Hepatocyte (in vitro differentiated cells): ENCODE measurements at regions not wholly inside any gene's neighbourhood (a gene's known extent, or its start where the extent isn't known, plus 50 kb on each side); places are given as distances from the start of the nearest gene placed in this dataset.

ENCODE experiments used
- DNase-seq: peaks from one replicate; pipeline ENCODE4 v3.0.0-alpha.2; 2016; ENCODE audit warnings: low spot score
- H2AFZ ChIP-seq: fragments of 200-600 bp; sonication (generic); 2 replicates; pipeline ENCODE4 v1.6.0; 2016; ENCODE audit warnings: antibody characterized with exemption, mild to moderate bottlenecking
- H3K27ac ChIP-seq: fragments of 200-600 bp; sonication (generic); 2 replicates; pipeline ENCODE4 v1.5.1; 2016; ENCODE audit warnings: mild to moderate bottlenecking
- H3K27me3 ChIP-seq: fragments of 200-600 bp; sonication (generic); 2 replicates; pipeline ENCODE4 v1.6.1; 2016
- H3K36me3 ChIP-seq: fragments of 200-600 bp; sonication (generic); replicated peaks from 2 replicates; pipeline ENCODE4 v1.5.1; 2016; ENCODE audit warnings: low read depth; ENCODE audit not compliant: insufficient read depth
- H3K4me1 ChIP-seq: fragments of 200-600 bp; sonication (generic); 2 replicates; pipeline ENCODE4 v1.5.1; 2016; ENCODE audit warnings: mild to moderate bottlenecking, moderate library complexity; ENCODE audit not compliant: insufficient read depth
- H3K4me2 ChIP-seq: fragments of 200-600 bp; sonication (generic); 2 replicates; pipeline ENCODE4 v1.6.0; 2016
- H3K4me3 ChIP-seq: fragments of 200-600 bp; sonication (generic); 2 replicates; pipeline ENCODE4 v1.5.1; 2016; ENCODE audit warnings: mild to moderate bottlenecking
- H3K79me2 ChIP-seq: fragments of 200-600 bp; sonication (generic); 2 replicates; pipeline ENCODE4 v1.6.0; 2017; ENCODE audit warnings: mild to moderate bottlenecking
- H3K9me2 ChIP-seq: fragments of 200-600 bp; sonication (generic); replicated peaks from 2 replicates; pipeline ENCODE4 v1.6.0; 2017; ENCODE audit warnings: mild to moderate bottlenecking; ENCODE audit not compliant: insufficient read depth
- H3K9me3 ChIP-seq: fragments of 200-600 bp; sonication (generic); 2 replicates; pipeline ENCODE4 v1.5.1; 2016; ENCODE audit warnings: low read depth, mild to moderate bottlenecking
- H4K20me1 ChIP-seq: fragments of 200-600 bp; sonication (generic); 2 replicates; pipeline ENCODE4 v1.6.0; 2016; ENCODE audit warnings: mild to moderate bottlenecking; ENCODE audit not compliant: insufficient read depth, poor library complexity, severe bottlenecking
- EZH2 ChIP-seq: fragments of 200-600 bp; sonication (generic); IDR thresholded peaks from 2 replicates; pipeline ENCODE4 v1.6.1; 2016; ENCODE audit warnings: antibody characterized with exemption, mild to moderate bottlenecking, borderline replicate concordance
- EZH2phosphoT487 ChIP-seq: fragments of 200-600 bp; sonication (generic); IDR thresholded peaks from one replicate; pipeline ENCODE4 v1.6.1; 2018; ENCODE audit warnings: antibody characterized with exemption, mild to moderate bottlenecking, low read depth, moderate library complexity; ENCODE audit not compliant: unreplicated experiment, severe bottlenecking
- WGBS: methylation state at CpG from one replicate; pipeline ENCODE4 v1.1.6; 2016; ENCODE audit warnings: low lambda C conversion rate; ENCODE audit errors: missing lambda C conversion rate; 5-methylcytosine and 5-hydroxymethylcytosine counted together
- TF ChIP-seq, protein P1 (sequence below): fragments of 200-600 bp; sonication (generic); IDR thresholded peaks from 2 replicates; pipeline ENCODE4 v1.5.1; 2016; ENCODE audit warnings: antibody characterized with exemption, mild to moderate bottlenecking; ENCODE audit not compliant: poor library complexity

DNA sequence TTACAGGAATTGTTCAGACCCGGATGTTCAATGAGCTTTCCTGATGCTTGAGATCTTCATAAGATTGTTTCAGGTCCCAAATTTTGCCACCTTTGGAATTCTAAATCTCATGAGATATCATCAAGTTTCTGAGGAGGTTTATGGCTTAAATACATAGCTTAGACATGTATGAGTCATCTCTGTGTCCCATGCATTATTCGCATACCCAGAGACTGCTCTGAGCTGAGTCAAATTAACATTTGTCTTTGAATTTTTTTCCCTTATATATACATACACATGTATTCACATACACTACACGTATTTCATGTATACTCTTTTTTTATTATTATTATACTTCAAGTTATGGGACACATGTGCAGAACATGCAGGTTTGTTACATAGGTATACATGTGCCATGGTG, 744.6 kb downstream of the BRINP1 start:
- Histone ChIP-seq H3K4me2 (no peak overlapping the region), H3K9me3 (no peaks in the 10 kb centered on the region), H4K20me1 (no peaks in the 10 kb centered on the region), H3K79me2 (no peaks in the 10 kb centered on the region), H3K27me3 (no peaks in the 10 kb centered on the region), H3K4me3 (no peak overlapping the region), H3K9me2 (no peaks in the 10 kb centered on the region), H3K27ac (no peak overlapping the region), H3K4me1 (no peaks in the 10 kb centered on the region), H3K36me3 (no peaks in the 10 kb centered on the region), H2AFZ (no peak overlapping the region)
- DNase-seq, result no peak
- WGBS, result 87% methylated on average over 3 of the region's 3 CpGs
- TF ChIP-seq EZH2, result no peak
- TF ChIP-seq, protein P1, sequence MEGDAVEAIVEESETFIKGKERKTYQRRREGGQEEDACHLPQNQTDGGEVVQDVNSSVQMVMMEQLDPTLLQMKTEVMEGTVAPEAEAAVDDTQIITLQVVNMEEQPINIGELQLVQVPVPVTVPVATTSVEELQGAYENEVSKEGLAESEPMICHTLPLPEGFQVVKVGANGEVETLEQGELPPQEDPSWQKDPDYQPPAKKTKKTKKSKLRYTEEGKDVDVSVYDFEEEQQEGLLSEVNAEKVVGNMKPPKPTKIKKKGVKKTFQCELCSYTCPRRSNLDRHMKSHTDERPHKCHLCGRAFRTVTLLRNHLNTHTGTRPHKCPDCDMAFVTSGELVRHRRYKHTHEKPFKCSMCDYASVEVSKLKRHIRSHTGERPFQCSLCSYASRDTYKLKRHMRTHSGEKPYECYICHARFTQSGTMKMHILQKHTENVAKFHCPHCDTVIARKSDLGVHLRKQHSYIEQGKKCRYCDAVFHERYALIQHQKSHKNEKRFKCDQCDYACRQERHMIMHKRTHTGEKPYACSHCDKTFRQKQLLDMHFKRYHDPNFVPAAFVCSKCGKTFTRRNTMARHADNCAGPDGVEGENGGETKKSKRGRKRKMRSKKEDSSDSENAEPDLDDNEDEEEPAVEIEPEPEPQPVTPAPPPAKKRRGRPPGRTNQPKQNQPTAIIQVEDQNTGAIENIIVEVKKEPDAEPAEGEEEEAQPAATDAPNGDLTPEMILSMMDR, result no peak
- TF ChIP-seq EZH2phosphoT487, result no peak

DNA sequence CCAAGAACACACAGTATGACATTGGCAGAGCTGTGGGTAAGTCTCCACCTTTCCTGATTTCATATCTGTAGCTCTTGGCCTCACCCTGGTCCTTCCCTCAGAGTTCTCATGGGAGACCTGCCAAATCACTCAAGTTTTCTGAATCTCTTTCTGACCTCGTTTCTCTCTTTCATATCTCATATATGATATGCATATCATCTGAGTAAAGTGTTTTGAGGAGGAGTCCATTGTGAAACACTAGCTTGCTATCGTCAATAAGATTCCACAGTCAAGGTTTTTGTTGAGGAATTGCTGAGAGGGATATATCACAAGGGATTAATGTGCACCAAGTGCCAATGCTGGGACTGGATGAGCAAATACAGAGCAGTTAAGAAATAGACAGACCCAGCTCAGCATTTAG, 739.2 kb downstream of the BRINP1 start:
- H3K4me1 ChIP-seq, result no peaks in the 10 kb centered on the region
- H3K9me2 ChIP-seq, result no peaks in the 10 kb centered on the region
- no peaks in the 10 kb centered on the region for H3K36me3 ChIP-seq
- WGBS, result 66% methylated on average over 2 of the region's 2 CpGs
- no peak overlapping the region for H3K27ac ChIP-seq
- H4K20me1 ChIP-seq, result no peaks in the 10 kb centered on the region
- no peak overlapping the region for H3K4me2 ChIP-seq
- H3K27me3 ChIP-seq, result no peaks in the 10 kb centered on the region
- no peak for DNase-seq
- H2AFZ ChIP-seq, result no peak overlapping the region
- no peaks in the 10 kb centered on the region for H3K79me2 ChIP-seq
- TF ChIP-seq, protein P1, result no peak
- no peak overlapping the region for H3K4me3 ChIP-seq
- H3K9me3 ChIP-seq, result no peaks in the 10 kb centered on the region

DNA sequence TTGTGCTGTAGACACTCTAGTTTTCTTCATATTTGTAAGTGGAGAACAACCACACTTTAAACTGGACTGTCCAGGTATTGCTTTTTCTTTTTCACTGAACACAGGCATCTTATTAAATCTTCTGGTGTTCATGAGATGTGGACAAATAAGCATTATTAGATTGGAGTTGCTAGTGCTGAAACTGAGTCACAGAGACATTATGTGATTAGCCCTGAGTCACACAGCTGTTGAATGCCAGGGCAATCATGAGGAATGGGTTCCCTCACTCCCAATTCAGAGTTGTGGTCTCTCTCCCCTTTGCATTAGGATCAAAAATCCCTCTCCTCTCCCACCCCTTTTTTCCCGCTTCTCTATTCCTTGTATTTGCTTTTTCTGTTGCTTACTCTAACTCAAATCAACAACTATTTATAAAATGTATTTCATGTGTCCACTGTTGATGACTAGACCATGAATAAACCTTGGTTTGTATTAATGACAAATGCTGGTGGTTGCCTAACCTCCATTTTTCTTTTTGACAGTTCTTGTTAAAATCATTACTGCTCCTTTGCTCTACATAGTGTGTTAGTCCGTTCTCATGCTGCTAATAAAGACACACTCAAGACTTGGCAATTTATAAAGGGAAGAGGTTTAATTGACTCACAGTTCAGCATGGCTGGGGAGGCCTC, 738.2 kb downstream of the BRINP1 start:
- Histone ChIP-seq H3K36me3 (no peaks in the 10 kb centered on the region), H3K4me3 (no peak overlapping the region), H3K79me2 (no peaks in the 10 kb centered on the region), H3K4me2 (no peak overlapping the region), H2AFZ (no peak overlapping the region), H3K4me1 (no peaks in the 10 kb centered on the region), H4K20me1 (no peaks in the 10 kb centered on the region), H3K27me3 (no peaks in the 10 kb centered on the region), H3K27ac (no peak overlapping the region), H3K9me3 (no peaks in the 10 kb centered on the region), H3K9me2 (no peaks in the 10 kb centered on the region)
- no peak for DNase-seq
- TF ChIP-seq, protein P1, result no peak
- TF ChIP-seq EZH2 (no peak), EZH2phosphoT487 (no peak)
- WGBS, result 86% methylated on average over 2 of the region's 2 CpGs

DNA sequence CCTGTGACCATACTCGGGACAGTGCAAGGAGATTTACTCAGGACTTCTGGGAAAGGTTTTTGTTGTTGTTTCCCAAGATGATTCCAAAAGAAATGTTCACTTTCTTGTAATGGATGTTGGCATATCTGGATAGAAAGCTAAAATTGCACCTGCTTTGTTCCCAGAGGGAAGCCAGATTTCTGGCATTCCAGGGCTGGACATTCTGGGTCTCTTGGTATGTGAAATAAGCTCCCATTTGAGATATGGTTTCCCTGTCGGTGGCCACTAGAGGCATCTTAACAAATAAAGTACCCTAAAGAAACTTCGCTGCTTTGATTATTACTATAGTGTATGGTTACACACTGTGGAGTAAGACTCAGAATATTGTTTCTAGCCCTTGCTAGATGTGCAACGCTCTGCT, 737.3 kb downstream of the BRINP1 start:
- no peak for DNase-seq
- H3K27ac ChIP-seq, result no peak overlapping the region
- no peaks in the 10 kb centered on the region for H4K20me1 ChIP-seq
- TF ChIP-seq, protein P1, result no peak
- TF ChIP-seq EZH2, result no peak
- TF ChIP-seq EZH2phosphoT487, result no peak
- H3K4me1 ChIP-seq, result no peaks in the 10 kb centered on the region
- H3K4me3 ChIP-seq, result no peak overlapping the region
- no peak overlapping the region for H2AFZ ChIP-seq
- H3K79me2 ChIP-seq, result no peaks in the 10 kb centered on the region
- no peaks in the 10 kb centered on the region for H3K36me3 ChIP-seq
- 78% methylated on average over 4 of the region's 4 CpGs for WGBS
- H3K4me2 ChIP-seq, result no peak overlapping the region
- no peaks in the 10 kb centered on the region for H3K9me2 ChIP-seq
- no peaks in the 10 kb centered on the region for H3K27me3 ChIP-seq
- no peaks in the 10 kb centered on the region for H3K9me3 ChIP-seq
